NCI-H2196 (cell line): ENCODE measurements at regions not wholly inside any gene's neighbourhood (a gene's known extent, or its start where the extent isn't known, plus 50 kb on each side); places are given as distances from the start of the nearest gene placed in this dataset.
"Not testable (repeated sequence)": the region's sequence is repeated elsewhere in the genome, so short reads cannot be mapped to it uniquely, and the experiment has no call there.

ENCODE experiments used
- DNase-seq: peaks from one replicate; lab custom pipeline; 2025; ENCODE audit not compliant: unreplicated experiment; lab: John Stamatoyannopoulos, UW

DNA sequence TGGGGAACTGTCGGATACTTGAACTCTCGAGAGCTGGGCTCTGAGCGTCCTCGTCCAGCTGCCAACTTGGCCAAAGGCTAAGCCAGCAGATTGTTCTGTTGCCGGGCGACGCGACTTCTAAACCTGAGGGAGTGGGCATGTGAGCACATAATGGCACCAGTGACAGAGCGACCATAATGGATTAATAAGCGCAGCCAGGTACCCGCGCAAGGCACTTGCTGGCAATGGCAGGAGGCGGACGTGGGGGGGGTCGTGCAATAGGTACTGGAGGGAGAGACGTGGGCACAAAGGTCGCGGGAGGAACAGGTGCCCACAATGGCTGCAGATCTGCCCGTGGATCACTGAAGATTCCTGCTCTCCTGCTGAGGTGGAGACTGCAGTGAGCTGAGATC is 1368.7 kb downstream of the CDH12 start:
- not testable (repeated sequence) for DNase-seq

GRCh38 chr5:21483790-21484497 is 1369.2 kb downstream of the CDH12 start:
- not testable (repeated sequence) for DNase-seq

- not testable (repeated sequence) for DNase-seq
Observed at GRCh38 chr5:21482983-21483650, 1370.0 kb downstream of the CDH12 start.

DNA sequence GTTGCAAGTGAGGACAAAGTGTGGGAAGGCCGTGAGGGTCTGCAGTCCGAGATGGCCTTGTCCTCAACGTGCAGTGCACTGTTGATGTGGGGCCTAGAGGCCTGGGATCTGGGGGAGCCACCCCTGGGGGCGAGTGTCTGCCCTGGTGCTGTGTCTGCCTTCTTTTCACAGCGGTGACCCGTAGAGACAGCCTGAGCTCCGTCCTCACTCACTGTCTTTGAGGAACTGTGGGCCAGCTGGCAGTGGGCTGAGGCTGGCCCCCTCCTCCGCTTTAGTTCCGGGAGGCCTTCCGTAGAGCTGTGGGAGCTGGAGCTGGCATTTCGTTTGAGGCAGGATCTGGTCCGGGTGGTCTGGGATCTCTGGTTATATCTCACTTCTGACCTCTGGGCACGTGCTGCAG is 1370.6 kb downstream of the CDH12 start:
- not testable (repeated sequence) for DNase-seq

DNA sequence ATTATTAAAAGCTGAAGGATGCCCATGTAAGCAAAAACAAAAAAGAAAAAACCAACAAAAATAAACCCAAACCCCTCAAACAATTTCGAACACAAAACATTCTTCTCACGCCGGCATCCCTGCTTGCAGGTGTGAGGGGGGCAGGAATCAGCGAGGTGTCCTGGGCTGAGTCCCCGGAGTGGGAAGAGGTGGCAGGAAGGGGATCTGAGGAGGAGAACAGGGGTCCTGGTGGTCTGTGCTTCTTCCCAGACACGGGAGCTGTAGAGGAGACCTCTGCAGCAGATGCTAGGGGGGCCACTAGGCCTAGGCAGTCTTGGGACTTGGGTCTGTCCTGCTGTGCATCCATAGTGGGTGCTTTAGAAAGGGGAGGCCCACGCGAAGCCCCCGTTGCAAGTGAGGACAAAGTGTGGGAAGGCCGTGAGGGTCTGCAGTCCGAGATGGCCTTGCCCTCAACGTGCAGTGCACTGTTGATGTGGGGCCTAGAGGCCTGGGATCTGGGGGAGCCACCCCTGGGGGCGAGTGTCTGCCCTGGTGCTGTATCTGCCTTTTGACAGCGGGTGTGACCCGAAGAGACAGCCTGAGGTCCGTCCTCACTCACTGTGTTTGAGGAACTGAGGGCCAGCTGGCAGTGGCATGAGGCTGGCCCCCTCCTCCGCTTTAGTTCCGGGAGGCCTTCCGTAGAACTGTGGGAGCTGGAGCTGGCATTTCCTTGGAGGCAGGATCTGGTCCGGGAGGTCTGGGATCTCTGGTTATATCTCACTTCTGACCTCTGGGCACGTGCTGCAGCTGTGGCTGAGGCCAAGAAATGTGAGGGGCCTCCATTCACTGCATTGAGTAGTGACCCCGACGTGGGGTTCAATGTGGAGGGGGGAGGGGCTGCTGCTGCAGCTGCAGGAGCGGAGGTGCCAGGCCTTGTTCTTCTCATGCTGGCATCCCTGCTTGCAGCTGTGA is 1371.5 kb downstream of the CDH12 start:
- DNase-seq, result not testable (repeated sequence)

DNA sequence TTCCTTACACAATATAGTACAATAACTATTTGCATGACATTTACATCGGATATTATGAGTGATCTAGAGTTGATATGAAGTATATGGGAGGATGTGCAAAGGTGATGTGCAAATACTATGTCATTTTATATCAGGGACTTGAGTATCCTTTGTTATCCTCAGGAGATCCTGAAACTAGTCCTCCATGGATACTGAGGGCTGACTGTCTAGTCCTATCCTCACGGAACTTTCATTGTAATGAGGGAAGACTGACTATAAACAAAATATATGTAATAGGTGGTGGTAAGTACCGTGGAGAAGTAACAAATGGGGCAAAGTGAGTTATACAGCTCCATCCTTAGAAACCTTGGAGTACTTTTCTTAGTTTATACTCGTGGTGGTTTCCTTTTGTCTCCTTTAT is 1373.1 kb downstream of the CDH12 start:
- not testable (repeated sequence) for DNase-seq

- not testable (repeated sequence) for DNase-seq
Observed at GRCh38 chr5:21473981-21474380, 1379.2 kb downstream of the CDH12 start.

GRCh38 chr5:21473436-21473835 is 1379.7 kb downstream of the CDH12 start:
- not testable (repeated sequence) for DNase-seq

DNA sequence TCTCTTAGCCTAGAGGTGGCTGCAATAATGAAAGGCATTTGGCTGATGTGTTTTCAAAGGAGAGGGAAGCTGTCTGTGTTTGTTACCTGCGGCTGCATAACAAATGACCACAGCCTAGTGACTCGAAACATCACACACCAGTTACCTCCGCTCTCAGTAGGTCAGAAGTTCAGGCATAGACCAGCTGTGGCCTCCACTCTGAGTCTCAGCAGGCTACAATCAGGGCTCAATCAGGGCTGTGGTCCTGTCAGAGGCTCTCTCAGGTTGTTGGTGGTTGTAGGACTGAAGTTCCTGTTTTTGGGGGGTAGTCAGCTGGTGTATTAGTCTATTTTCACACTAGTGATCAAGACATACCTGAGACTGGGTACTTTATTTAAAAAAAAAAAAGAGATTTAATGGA is 1381.5 kb downstream of the CDH12 start:
- not testable (repeated sequence) for DNase-seq

DNA sequence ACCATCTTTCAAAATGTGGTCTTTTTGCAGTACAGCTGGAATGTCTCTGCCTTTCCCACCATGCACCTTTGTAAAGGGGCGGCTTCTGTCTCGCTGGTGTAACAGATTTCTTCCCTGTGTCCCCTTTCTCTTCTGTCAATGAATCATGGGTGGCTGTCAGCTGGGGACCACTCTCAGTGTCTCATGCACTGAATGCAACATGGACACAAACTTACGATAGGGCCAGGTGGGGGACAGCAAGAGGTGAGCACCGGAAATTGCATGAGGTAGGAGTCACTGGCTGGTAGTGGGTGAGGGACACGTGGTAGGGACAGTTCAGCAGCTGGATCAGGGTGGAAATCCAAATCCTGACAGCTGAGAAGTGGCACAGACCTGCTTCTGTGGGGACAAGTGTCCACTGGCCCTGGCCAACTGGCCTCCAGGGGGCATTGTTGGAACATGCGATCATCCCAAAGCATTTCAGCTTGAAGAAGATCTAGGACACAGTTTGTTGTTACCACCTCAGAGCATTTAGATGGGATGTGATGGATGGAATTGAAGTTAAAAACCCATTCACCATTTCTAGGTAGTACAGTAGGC is 1383.5 kb downstream of the CDH12 start:
- peak; percentile 10 for DNase-seq

GRCh38 chr5:21467544-21467943 is 1385.6 kb downstream of the CDH12 start:
- not testable (repeated sequence) for DNase-seq

DNA sequence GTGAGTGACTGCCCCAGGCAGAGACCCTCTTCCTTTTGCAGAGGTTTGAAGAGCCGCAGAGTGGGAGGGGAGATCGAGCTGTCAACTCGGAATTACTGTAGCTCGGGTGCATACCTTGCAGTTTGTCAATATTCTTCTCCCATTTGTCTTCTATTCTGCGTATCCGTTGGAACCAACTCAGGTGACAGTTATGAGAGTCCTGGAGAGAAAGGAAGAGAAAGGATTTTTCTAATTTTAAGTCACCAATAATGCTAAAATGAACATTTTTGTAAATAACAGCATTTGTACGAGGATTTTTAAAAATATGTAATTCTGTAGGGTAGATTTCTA is 1393.4 kb downstream of the CDH12 start:
- DNase-seq, result not testable (repeated sequence)

- DNase-seq, result no peak
Observed at GRCh38 chr5:21452449-21452848, 1400.7 kb downstream of the CDH12 start.

GRCh38 chr5:21432646-21433045 is 1420.5 kb downstream of the CDH12 start:
- no peak for DNase-seq

DNA sequence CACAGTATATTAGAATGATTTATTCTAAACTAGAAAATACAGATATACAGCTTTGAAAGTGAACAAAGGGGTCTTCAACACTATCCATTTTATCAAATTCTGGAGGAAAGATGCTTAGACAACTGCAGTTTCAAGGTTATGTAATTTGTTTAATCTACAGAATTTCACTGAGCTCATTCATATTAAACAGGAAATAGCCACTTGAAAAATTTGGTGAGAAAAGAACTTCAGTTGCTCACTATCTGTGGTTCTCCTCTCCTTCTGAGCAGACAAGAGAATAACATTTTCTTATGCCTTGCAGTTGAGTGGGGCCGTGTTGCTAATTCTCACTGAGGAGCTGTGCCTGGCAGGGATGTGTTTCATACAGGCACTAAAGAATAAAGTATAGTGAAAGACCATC is 1428.2 kb downstream of the CDH12 start:
- DNase-seq, result no peak

- DNase-seq, result no peak
Observed at GRCh38 chr5:21419383-21419782, 1431.4 kb upstream of the CDH18 start.

DNA sequence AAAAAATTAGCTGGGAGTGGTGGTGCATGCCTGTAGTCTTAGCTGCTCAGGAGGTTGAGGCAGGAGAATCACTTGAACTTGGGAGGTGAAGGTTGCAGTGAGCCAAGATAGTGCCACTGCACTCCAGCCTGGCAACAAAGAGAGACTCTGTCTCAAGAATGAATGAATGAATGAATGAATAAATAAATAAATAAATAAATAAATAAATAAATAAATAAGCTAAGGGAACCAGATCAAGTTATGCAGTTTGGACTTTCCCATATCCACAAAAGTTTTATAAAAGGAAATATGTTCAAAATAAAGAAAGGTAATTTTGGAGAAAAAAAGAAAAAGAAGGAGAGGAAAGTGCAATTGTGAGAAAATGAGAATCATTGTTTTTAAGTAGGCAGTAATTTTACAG is 1414.1 kb upstream of the CDH18 start:
- not testable (repeated sequence) for DNase-seq

DNA sequence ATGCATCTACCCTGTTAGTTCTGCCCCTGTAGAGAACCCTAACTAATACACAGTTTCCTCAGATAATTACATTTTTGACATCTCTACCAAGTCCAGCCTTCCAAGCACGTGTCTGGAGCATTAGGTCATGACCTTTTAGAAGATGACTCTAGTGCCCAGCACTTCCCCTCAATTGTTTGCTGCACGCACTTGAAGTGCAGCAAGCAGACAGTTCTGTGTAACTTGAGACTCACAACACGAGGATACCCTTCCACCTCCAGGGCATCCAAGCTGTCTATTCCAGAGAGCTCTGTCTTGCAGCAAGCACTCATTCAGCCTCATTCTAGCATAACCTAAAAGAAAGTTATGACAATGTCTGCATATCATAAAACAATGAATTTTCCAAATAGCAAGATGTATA is 1410.5 kb upstream of the CDH18 start:
- no peak for DNase-seq

- DNase-seq, result no peak
Observed at GRCh38 chr5:21397693-21398092, 1409.7 kb upstream of the CDH18 start.

DNA sequence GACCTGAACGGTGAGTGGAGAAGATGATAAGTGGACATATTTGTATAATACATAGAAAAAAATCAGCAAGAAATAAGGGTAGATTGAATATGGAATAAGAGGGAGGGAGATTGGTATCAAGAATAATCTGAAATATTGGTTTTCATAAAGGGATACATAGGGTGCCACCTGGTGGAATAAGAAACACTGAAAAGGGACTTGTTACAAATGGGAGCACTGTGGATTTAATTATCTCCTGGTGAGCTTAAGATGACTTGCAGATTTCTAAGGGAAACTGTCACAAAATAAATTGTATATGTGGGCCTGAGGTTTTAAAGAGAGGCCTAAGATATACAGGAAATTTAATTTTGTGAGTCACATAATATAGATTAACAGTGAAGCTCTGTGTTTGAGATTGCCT is 1403.5 kb upstream of the CDH18 start:
- no peak for DNase-seq

- DNase-seq, result not testable (repeated sequence)
Observed at GRCh38 chr5:21360754-21361153, 1372.8 kb upstream of the CDH18 start.
